ENCODE measurements at regions not wholly inside any gene's neighbourhood (a gene's known extent, or its start where the extent isn't known, plus 50 kb on each side); places are given as distances from the start of the nearest gene placed in this dataset.
"Not testable (repeated sequence)": the region's sequence is repeated elsewhere in the genome, so short reads cannot be mapped to it uniquely, and the experiment has no call there.

GRCh38 chr15:77909182-77909940 lies 168.2 kb downstream of the TBC1D2B start:
- no peak for DNase-seq

GRCh38 chr15:77908752-77909111 lies 168.8 kb downstream of the TBC1D2B start:
- DNase-seq = not testable (repeated sequence)

- peak; percentile 71 for DNase-seq
These were observed 169.4 kb downstream of the TBC1D2B start for GRCh38 chr15:77907824-77908751.

- DNase-seq = not testable (repeated sequence)
These were observed 171.2 kb downstream of the TBC1D2B start for GRCh38 chr15:77906062-77906990.

GRCh38 chr15:77905301-77905920 lies 172.1 kb downstream of the TBC1D2B start:
- no peak for DNase-seq

- DNase-seq = no peak
These were observed 172.6 kb downstream of the TBC1D2B start for GRCh38 chr15:77904901-77905300.

GRCh38 chr15:77904436-77904821 lies 173.1 kb downstream of the TBC1D2B start:
- DNase-seq = no peak

GRCh38 chr15:77903761-77904435 lies 173.6 kb downstream of the TBC1D2B start:
- DNase-seq = not testable (repeated sequence)

GRCh38 chr15:77902921-77903760 lies 174.4 kb downstream of the TBC1D2B start:
- peak; percentile 29 for DNase-seq

- no peak for DNase-seq
These were observed 175.4 kb downstream of the TBC1D2B start for GRCh38 chr15:77901921-77902750.

GRCh38 chr15:77901251-77901881 lies 176.1 kb downstream of the TBC1D2B start:
- DNase-seq = no peak

- DNase-seq = peak; percentile 66
These were observed 177.1 kb downstream of the TBC1D2B start for GRCh38 chr15:77900331-77900963.

- not testable (repeated sequence) for DNase-seq
These were observed 177.7 kb downstream of the TBC1D2B start for GRCh38 chr15:77899776-77900175.

- DNase-seq = no peak
These were observed 178.4 kb downstream of the TBC1D2B start for GRCh38 chr15:77898811-77899730.

- no peak for DNase-seq
These were observed 179.6 kb downstream of the TBC1D2B start for GRCh38 chr15:77897896-77898406.

- DNase-seq = not testable (repeated sequence)
These were observed 180.2 kb downstream of the TBC1D2B start for GRCh38 chr15:77897113-77897895.

Data from activated CD4-positive, alpha-beta T cell treated with anti-CD3 and anti-CD28 coated beads, Interleukin-2, amount 50 U/mL, for 16 hours (primary cell).